HepG2 (cell line): ENCODE measurements at regions not wholly inside any gene's neighbourhood (a gene's known extent, or its start where the extent isn't known, plus 50 kb on each side); places are given as distances from the start of the nearest gene placed in this dataset.

Source experiments
- AHR ChIP-seq: IDR thresholded peaks from 2 replicates; pipeline ENCODE4 v1.6.1; 2018; ENCODE audit warnings: missing genetic modification reagents, missing compliant biosample characterization
- FOXC1 ChIP-seq: sonication (generic); formaldehyde crosslinking; IDR thresholded peaks from 2 replicates; pipeline ENCODE4 v1.8.0; 2022; ENCODE audit warnings: mild to moderate bottlenecking, missing genetic modification reagents, borderline replicate concordance
- FOXP1 ChIP-seq, 2 experiments: fragments of 450-650 bp in 1 of 2; IDR thresholded peaks; 2 replicates each; pipeline ENCODE4 v1.6.1; 2017 to 2018; ENCODE audit warnings: antibody characterized with exemption in 1 of 2
- GPN1 ChIP-seq: sonication (generic); formaldehyde crosslinking; IDR thresholded peaks from 2 replicates; pipeline ENCODE4 v1.5.1; 2020; ENCODE audit warnings: missing genetic modification reagents, borderline replicate concordance
- HCFC1 ChIP-seq: fragments of 150-350 bp; IDR thresholded peaks from 2 replicates; pipeline ENCODE4 v1.6.1; 2014; ENCODE audit warnings: low read depth, low read length
- IKZF4 ChIP-seq: sonication (generic); formaldehyde crosslinking; IDR thresholded peaks from 2 replicates; pipeline ENCODE4 v1.5.1; 2020; ENCODE audit warnings: borderline replicate concordance, mild to moderate bottlenecking, low read depth, missing genetic modification reagents; ENCODE audit errors: not compliant biosample characterization
- ISL2 ChIP-seq: sonication (generic); formaldehyde crosslinking; IDR thresholded peaks from 2 replicates; pipeline ENCODE4 v1.5.0; 2020; ENCODE audit warnings: missing genetic modification reagents
- NCOA1 ChIP-seq: sonication (generic); formaldehyde crosslinking; IDR thresholded peaks from 2 replicates; pipeline ENCODE4 v1.9.0; 2021; ENCODE audit warnings: missing genetic modification reagents
- PPARG ChIP-seq: conservative IDR thresholded peaks from 2 replicates; pipeline ENCODE4 v1.6.1; 2016; ENCODE audit warnings: missing biosample characterization, missing genetic modification reagents
- REPIN1 ChIP-seq: sonication (generic); formaldehyde crosslinking; IDR thresholded peaks from 2 replicates; pipeline ENCODE4 v1.8.0; 2022; ENCODE audit warnings: missing genetic modification reagents, low read depth, mild to moderate bottlenecking, borderline replicate concordance
- SMARCC2 ChIP-seq: fragments of 450-650 bp; IDR thresholded peaks from 2 replicates; pipeline ENCODE4 v1.6.1; 2017; ENCODE audit warnings: antibody characterized with exemption, mild to moderate bottlenecking
- SMYD3 ChIP-seq: sonication (generic); formaldehyde crosslinking; IDR thresholded peaks from 2 replicates; pipeline ENCODE4 v1.8.1; 2023; ENCODE audit warnings: mild to moderate bottlenecking, missing genetic modification reagents
- ZNF260 ChIP-seq: sonication (generic); formaldehyde crosslinking; IDR thresholded peaks from 2 replicates; pipeline ENCODE4 v1.4.0; 2020; ENCODE audit warnings: missing genetic modification reagents, low read depth, mild to moderate bottlenecking, borderline replicate concordance
- ZNF263 ChIP-seq: sonication (generic); formaldehyde crosslinking; IDR thresholded peaks from 2 replicates; pipeline ENCODE4 v1.4.0; 2020; ENCODE audit warnings: missing genetic modification reagents
- ZNF605 ChIP-seq: sonication (generic); formaldehyde crosslinking; IDR thresholded peaks from 2 replicates; pipeline ENCODE4 v1.8.0; 2022; ENCODE audit warnings: mild to moderate bottlenecking, missing genetic modification reagents
- TF ChIP-seq, protein P1 (sequence below): IDR thresholded peaks from 2 replicates; pipeline ENCODE4 v1.6.1; 2018; ENCODE audit warnings: missing genetic modification reagents, mild to moderate bottlenecking, missing compliant biosample characterization
- TF ChIP-seq, protein P2 (sequence below): sonication (generic); formaldehyde crosslinking; IDR thresholded peaks from 2 replicates; pipeline ENCODE4 v1.4.0; 2020; ENCODE audit warnings: missing genetic modification reagents
- TF ChIP-seq, protein P3 (sequence below): sonication (generic); formaldehyde crosslinking; IDR thresholded peaks from 2 replicates; pipeline ENCODE4 v1.4.0; 2020; ENCODE audit warnings: low read depth, missing genetic modification reagents
- TF ChIP-seq, protein P4 (sequence below): sonication (generic); formaldehyde crosslinking; IDR thresholded peaks from 2 replicates; pipeline ENCODE4 v1.5.0; 2020; ENCODE audit warnings: mild to moderate bottlenecking, missing genetic modification reagents

- TF ChIP-seq IKZF4 (CRISPR knock-in tag) = no peak
- TF ChIP-seq SMYD3 = no peak
- TF ChIP-seq, protein P1, sequence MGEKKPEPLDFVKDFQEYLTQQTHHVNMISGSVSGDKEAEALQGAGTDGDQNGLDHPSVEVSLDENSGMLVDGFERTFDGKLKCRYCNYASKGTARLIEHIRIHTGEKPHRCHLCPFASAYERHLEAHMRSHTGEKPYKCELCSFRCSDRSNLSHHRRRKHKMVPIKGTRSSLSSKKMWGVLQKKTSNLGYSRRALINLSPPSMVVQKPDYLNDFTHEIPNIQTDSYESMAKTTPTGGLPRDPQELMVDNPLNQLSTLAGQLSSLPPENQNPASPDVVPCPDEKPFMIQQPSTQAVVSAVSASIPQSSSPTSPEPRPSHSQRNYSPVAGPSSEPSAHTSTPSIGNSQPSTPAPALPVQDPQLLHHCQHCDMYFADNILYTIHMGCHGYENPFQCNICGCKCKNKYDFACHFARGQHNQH (CRISPR knock-in tag) = no peak
- TF ChIP-seq, protein P2, sequence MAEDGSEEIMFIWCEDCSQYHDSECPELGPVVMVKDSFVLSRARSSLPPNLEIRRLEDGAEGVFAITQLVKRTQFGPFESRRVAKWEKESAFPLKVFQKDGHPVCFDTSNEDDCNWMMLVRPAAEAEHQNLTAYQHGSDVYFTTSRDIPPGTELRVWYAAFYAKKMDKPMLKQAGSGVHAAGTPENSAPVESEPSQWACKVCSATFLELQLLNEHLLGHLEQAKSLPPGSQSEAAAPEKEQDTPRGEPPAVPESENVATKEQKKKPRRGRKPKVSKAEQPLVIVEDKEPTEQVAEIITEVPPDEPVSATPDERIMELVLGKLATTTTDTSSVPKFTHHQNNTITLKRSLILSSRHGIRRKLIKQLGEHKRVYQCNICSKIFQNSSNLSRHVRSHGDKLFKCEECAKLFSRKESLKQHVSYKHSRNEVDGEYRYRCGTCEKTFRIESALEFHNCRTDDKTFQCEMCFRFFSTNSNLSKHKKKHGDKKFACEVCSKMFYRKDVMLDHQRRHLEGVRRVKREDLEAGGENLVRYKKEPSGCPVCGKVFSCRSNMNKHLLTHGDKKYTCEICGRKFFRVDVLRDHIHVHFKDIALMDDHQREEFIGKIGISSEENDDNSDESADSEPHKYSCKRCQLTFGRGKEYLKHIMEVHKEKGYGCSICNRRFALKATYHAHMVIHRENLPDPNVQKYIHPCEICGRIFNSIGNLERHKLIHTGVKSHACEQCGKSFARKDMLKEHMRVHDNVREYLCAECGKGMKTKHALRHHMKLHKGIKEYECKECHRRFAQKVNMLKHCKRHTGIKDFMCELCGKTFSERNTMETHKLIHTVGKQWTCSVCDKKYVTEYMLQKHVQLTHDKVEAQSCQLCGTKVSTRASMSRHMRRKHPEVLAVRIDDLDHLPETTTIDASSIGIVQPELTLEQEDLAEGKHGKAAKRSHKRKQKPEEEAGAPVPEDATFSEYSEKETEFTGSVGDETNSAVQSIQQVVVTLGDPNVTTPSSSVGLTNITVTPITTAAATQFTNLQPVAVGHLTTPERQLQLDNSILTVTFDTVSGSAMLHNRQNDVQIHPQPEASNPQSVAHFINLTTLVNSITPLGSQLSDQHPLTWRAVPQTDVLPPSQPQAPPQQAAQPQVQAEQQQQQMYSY = no peak
- no peak for TF ChIP-seq HCFC1
- TF ChIP-seq GPN1 = no peak
- TF ChIP-seq ISL2 (CRISPR knock-in tag) = no peak
- TF ChIP-seq ZNF263 = no peak
- no peak for TF ChIP-seq NCOA1
- no peak for TF ChIP-seq AHR (CRISPR knock-in tag)
- TF ChIP-seq PPARG = no peak
- TF ChIP-seq, protein P3, sequence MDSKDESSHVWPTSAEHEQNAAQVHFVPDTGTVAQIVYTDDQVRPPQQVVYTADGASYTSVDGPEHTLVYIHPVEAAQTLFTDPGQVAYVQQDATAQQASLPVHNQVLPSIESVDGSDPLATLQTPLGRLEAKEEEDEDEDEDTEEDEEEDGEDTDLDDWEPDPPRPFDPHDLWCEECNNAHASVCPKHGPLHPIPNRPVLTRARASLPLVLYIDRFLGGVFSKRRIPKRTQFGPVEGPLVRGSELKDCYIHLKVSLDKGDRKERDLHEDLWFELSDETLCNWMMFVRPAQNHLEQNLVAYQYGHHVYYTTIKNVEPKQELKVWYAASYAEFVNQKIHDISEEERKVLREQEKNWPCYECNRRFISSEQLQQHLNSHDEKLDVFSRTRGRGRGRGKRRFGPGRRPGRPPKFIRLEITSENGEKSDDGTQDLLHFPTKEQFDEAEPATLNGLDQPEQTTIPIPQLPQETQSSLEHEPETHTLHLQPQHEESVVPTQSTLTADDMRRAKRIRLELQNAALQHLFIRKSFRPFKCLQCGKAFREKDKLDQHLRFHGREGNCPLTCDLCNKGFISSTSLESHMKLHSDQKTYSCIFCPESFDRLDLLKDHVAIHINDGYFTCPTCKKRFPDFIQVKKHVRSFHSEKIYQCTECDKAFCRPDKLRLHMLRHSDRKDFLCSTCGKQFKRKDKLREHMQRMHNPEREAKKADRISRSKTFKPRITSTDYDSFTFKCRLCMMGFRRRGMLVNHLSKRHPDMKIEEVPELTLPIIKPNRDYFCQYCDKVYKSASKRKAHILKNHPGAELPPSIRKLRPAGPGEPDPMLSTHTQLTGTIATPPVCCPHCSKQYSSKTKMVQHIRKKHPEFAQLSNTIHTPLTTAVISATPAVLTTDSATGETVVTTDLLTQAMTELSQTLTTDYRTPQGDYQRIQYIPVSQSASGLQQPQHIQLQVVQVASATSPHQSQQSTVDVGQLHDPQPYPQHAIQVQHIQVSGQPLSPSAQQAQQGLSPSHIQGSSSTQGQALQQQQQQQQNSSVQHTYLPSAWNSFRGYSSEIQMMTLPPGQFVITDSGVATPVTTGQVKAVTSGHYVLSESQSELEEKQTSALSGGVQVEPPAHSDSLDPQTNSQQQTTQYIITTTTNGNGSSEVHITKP = no peak
- TF ChIP-seq ZNF260 = no peak
- no peak for TF ChIP-seq FOXP1 (IDR thresholded peaks at IDR 0.05)
- peak; percentile 47; the same call in 1 of the 2 replicates for TF ChIP-seq FOXP1 (CRISPR knock-in tag; IDR thresholded peaks at IDR 0.05)
- TF ChIP-seq SMARCC2 = no peak
- TF ChIP-seq, protein P4, sequence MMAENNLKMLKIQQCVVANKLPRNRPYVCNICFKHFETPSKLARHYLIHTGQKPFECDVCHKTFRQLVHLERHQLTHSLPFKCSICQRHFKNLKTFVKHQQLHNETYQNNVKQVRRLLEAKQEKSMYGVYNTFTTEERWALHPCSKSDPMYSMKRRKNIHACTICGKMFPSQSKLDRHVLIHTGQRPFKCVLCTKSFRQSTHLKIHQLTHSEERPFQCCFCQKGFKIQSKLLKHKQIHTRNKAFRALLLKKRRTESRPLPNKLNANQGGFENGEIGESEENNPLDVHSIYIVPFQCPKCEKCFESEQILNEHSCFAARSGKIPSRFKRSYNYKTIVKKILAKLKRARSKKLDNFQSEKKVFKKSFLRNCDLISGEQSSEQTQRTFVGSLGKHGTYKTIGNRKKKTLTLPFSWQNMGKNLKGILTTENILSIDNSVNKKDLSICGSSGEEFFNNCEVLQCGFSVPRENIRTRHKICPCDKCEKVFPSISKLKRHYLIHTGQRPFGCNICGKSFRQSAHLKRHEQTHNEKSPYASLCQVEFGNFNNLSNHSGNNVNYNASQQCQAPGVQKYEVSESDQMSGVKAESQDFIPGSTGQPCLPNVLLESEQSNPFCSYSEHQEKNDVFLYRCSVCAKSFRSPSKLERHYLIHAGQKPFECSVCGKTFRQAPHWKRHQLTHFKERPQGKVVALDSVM (CRISPR knock-in tag) = no peak
- TF ChIP-seq REPIN1 = no peak
- no peak for TF ChIP-seq FOXC1 (CRISPR knock-in tag)
- TF ChIP-seq ZNF605 (CRISPR knock-in tag) = no peak
These were observed 97.9 kb upstream of the ETV3 start (continued) for GRCh38 chr1:157236072-157236471.
